DOHH2 (cell line): ENCODE measurements at regions not wholly inside any gene's neighbourhood (a gene's known extent, or its start where the extent isn't known, plus 50 kb on each side); places are given as distances from the start of the nearest gene placed in this dataset.

Experiments
- EZH2phosphoT487 ChIP-seq: fragments of 200-600 bp; sonication (generic); IDR thresholded peaks from 2 replicates; pipeline ENCODE4 v1.6.1; 2017; ENCODE audit warnings: borderline replicate concordance, mild to moderate bottlenecking, antibody characterized with exemption, low read length, moderate library complexity, mixed read lengths
- TF ChIP-seq, protein P1 (sequence below): fragments of 200-600 bp; sonication (generic); IDR thresholded peaks from one replicate; pipeline ENCODE4 v1.5.1; 2014; ENCODE audit warnings: antibody characterized with exemption, mild to moderate bottlenecking, low read depth, low read length; ENCODE audit not compliant: poor library complexity, severe bottlenecking

DNA sequence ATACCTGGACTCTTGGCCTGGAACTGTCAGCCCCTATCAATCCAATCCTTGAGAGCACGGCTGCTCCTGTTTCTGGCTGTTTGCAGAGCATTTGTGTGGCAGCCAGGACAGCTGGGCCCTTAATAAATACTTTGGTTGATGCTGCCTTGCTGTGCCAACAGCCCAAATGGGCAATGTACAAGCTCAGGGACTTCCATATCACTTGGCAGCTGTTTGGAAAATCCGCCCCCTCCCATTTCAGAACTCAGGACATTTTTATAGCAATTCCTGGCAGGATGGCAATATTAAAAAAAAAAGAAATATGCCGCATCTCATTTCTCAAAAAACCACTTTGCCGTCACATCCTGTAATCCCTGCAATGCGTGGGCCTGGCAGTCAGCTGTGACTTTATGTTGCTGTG lies 218.9 kb downstream of the HS3ST1 start:
- TF ChIP-seq, protein P1, sequence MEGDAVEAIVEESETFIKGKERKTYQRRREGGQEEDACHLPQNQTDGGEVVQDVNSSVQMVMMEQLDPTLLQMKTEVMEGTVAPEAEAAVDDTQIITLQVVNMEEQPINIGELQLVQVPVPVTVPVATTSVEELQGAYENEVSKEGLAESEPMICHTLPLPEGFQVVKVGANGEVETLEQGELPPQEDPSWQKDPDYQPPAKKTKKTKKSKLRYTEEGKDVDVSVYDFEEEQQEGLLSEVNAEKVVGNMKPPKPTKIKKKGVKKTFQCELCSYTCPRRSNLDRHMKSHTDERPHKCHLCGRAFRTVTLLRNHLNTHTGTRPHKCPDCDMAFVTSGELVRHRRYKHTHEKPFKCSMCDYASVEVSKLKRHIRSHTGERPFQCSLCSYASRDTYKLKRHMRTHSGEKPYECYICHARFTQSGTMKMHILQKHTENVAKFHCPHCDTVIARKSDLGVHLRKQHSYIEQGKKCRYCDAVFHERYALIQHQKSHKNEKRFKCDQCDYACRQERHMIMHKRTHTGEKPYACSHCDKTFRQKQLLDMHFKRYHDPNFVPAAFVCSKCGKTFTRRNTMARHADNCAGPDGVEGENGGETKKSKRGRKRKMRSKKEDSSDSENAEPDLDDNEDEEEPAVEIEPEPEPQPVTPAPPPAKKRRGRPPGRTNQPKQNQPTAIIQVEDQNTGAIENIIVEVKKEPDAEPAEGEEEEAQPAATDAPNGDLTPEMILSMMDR, result no peak
- no peak for TF ChIP-seq EZH2phosphoT487
